Transverse colon (tissue), 4 donors: ENCODE measurements at regions not wholly inside any gene's neighbourhood (a gene's known extent, or its start where the extent isn't known, plus 50 kb on each side); places are given as distances from the start of the nearest gene placed in this dataset.

ENCODE experiments used
- CTCF ChIP-seq, 5 experiments: fragments of 200-600 bp in 3 of 5; fragments of 450-650 bp in 2 of 5; sonication (generic) in 3 of 5; IDR thresholded peaks; 1 replicate in 2 of 5; 2 replicates in 3 of 5; pipeline ENCODE4 v1.5.1; 2016 to 2017; ENCODE audit warnings: antibody characterized with exemption in 5 of 5, inconsistent platforms in 3 of 5, mild to moderate bottlenecking in 2 of 5, moderate library complexity in 1 of 5
- EP300 ChIP-seq: sonication (generic); formaldehyde crosslinking; IDR thresholded peaks from one replicate; pipeline ENCODE4 v1.6.1; 2017; ENCODE audit warnings: antibody characterized with exemption, low read depth
- POLR2A ChIP-seq: fragments of 450-650 bp; IDR thresholded peaks from one replicate; pipeline ENCODE4 v1.6.1; 2016; ENCODE audit warnings: antibody characterized with exemption, mild to moderate bottlenecking, moderate library complexity
- POLR2AphosphoS5 ChIP-seq, 3 donors: sonication (generic); formaldehyde crosslinking; IDR thresholded peaks; one replicate each; pipeline ENCODE4 v1.6.1; 2016; ENCODE audit warnings: antibody characterized with exemption in 3 of 3

GRCh38 chr16:54442864-54443263, 156.3 kb upstream of the IRX3 start:
- TF ChIP-seq POLR2A: no peak
- no peak for TF ChIP-seq CTCF (IDR thresholded peaks at IDR 0.05)
- no peak for TF ChIP-seq EP300
- TF ChIP-seq POLR2AphosphoS5 (IDR thresholded peaks at IDR 0.05): no peak
